SK-N-SH (cell line): ENCODE measurements at regions not wholly inside any gene's neighbourhood (a gene's known extent, or its start where the extent isn't known, plus 50 kb on each side); places are given as distances from the start of the nearest gene placed in this dataset.

Source experiments
- FOSL2 ChIP-seq: IDR thresholded peaks from 2 replicates; pipeline ENCODE4 v1.4.0; 2012; ENCODE audit warnings: low read depth, mild to moderate bottlenecking, moderate library complexity, borderline replicate concordance
- FOXM1 ChIP-seq: IDR thresholded peaks from 2 replicates; pipeline ENCODE4 v1.4.0; 2012; ENCODE audit warnings: low read depth, mild to moderate bottlenecking
- JUND ChIP-seq: IDR thresholded peaks from 2 replicates; pipeline ENCODE4 v1.4.0; 2012
- MEF2A ChIP-seq: IDR thresholded peaks from 2 replicates; pipeline ENCODE4 v1.4.0; 2012; ENCODE audit warnings: low read depth, borderline replicate concordance
- POLR2AphosphoS5 ChIP-seq: IDR thresholded peaks from 2 replicates; pipeline ENCODE4 v1.6.1; 2012; ENCODE audit warnings: low read depth, low read length
- RAD21 ChIP-seq: IDR thresholded peaks from 2 replicates; pipeline ENCODE4 v1.6.1; 2012; ENCODE audit warnings: mild to moderate bottlenecking, low read length
- RFX5 ChIP-seq: IDR thresholded peaks from 2 replicates; pipeline ENCODE4 v1.6.1; 2012; ENCODE audit warnings: mild to moderate bottlenecking, improper control_type of control experiment, low read length
- TF ChIP-seq, protein P1 (sequence below): fragments of 200-600 bp; sonication (generic); IDR thresholded peaks from 2 replicates; pipeline ENCODE4 v1.6.1; 2017; ENCODE audit warnings: antibody characterized with exemption, mild to moderate bottlenecking, moderate library complexity
- TF ChIP-seq, protein P2 (sequence below): fragments of 150-350 bp; IDR thresholded peaks from 2 replicates; pipeline ENCODE4 v1.6.1; 2016; ENCODE audit warnings: mild to moderate bottlenecking, low read depth, low read length

DNA sequence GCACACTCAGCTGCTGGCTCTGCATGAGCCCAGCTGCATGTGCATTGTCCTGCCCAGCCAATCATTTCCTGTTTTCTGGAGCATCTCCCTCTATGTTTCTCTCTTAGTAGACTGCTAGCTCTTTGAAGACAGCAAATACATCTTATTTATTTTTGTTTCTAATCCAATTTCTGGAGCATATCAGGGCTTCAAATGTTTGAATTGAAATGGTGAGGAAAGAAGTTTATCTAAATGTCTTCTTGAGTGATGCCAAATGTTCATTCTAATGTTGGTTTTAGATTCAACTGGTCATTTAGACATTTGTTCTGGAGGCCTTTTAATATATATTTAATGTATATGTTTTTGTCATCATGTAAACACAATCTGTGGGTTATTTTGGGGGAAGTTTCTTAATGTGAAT lies 141.9 kb downstream of the DNAJB9 start:
- TF ChIP-seq, protein P1, sequence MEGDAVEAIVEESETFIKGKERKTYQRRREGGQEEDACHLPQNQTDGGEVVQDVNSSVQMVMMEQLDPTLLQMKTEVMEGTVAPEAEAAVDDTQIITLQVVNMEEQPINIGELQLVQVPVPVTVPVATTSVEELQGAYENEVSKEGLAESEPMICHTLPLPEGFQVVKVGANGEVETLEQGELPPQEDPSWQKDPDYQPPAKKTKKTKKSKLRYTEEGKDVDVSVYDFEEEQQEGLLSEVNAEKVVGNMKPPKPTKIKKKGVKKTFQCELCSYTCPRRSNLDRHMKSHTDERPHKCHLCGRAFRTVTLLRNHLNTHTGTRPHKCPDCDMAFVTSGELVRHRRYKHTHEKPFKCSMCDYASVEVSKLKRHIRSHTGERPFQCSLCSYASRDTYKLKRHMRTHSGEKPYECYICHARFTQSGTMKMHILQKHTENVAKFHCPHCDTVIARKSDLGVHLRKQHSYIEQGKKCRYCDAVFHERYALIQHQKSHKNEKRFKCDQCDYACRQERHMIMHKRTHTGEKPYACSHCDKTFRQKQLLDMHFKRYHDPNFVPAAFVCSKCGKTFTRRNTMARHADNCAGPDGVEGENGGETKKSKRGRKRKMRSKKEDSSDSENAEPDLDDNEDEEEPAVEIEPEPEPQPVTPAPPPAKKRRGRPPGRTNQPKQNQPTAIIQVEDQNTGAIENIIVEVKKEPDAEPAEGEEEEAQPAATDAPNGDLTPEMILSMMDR: no peak
- no peak for TF ChIP-seq MEF2A
- TF ChIP-seq, protein P2, sequence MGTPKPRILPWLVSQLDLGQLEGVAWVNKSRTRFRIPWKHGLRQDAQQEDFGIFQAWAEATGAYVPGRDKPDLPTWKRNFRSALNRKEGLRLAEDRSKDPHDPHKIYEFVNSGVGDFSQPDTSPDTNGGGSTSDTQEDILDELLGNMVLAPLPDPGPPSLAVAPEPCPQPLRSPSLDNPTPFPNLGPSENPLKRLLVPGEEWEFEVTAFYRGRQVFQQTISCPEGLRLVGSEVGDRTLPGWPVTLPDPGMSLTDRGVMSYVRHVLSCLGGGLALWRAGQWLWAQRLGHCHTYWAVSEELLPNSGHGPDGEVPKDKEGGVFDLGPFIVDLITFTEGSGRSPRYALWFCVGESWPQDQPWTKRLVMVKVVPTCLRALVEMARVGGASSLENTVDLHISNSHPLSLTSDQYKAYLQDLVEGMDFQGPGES: no peak
- TF ChIP-seq RFX5: no peak
- no peak for TF ChIP-seq RAD21
- TF ChIP-seq POLR2AphosphoS5: no peak
- TF ChIP-seq JUND: no peak
- no peak for TF ChIP-seq FOSL2
- no peak for TF ChIP-seq FOXM1
